DOHH2 (cell line): ENCODE measurements at regions not wholly inside any gene's neighbourhood (a gene's known extent, or its start where the extent isn't known, plus 50 kb on each side); places are given as distances from the start of the nearest gene placed in this dataset.

Experiments
- H3F3A ChIP-seq: fragments of 200-600 bp; sonication (generic), shearing (Covaris generic); 2 replicates; pipeline ENCODE4 v1.6.0; 2016; ENCODE audit warnings: antibody characterized with exemption, mild to moderate bottlenecking; ENCODE audit not compliant: control insufficient read depth, insufficient read depth
- H3K27ac ChIP-seq: fragments of 200-600 bp; sonication (generic); 2 replicates; pipeline ENCODE4 v1.5.1; 2014; ENCODE audit warnings: low read depth, mild to moderate bottlenecking, low read length, moderate library complexity
- H3K27me3 ChIP-seq: fragments of 200-600 bp; sonication (generic); 2 replicates; pipeline ENCODE4 v1.6.1; 2014; ENCODE audit warnings: mild to moderate bottlenecking, low read length, mixed read lengths; ENCODE audit not compliant: control insufficient read depth
- H3K36me3 ChIP-seq: fragments of 200-600 bp; sonication (generic); 2 replicates; pipeline ENCODE4 v1.6.1; 2014; ENCODE audit warnings: mild to moderate bottlenecking, low read length, moderate library complexity, mixed read lengths; ENCODE audit not compliant: control insufficient read depth
- H3K4me1 ChIP-seq: fragments of 200-600 bp; sonication (generic); 2 replicates; pipeline ENCODE4 v1.6.1; 2014; ENCODE audit warnings: mild to moderate bottlenecking, low read length, mixed read lengths; ENCODE audit not compliant: control insufficient read depth
- H3K4me2 ChIP-seq: fragments of 200-600 bp; sonication (generic); 2 replicates; pipeline ENCODE4 v1.6.0; 2014; ENCODE audit warnings: mild to moderate bottlenecking, low read length, moderate library complexity
- H3K4me3 ChIP-seq: fragments of 200-600 bp; sonication (generic); 2 replicates; pipeline ENCODE4 v1.5.1; 2014; ENCODE audit warnings: mild to moderate bottlenecking, low read length, mixed read lengths
- H3K79me2 ChIP-seq: fragments of 200-600 bp; sonication (generic); 2 replicates; pipeline ENCODE4 v1.6.1; 2014; ENCODE audit warnings: mild to moderate bottlenecking, low read length, mixed read lengths; ENCODE audit not compliant: control insufficient read depth
- H3K9me2 ChIP-seq: fragments of 200-600 bp; sonication (generic); replicated peaks from 2 replicates; pipeline ENCODE4 v1.6.1; 2014; ENCODE audit warnings: mild to moderate bottlenecking, low read length, mixed read lengths; ENCODE audit not compliant: control insufficient read depth
- H3K9me3 ChIP-seq: fragments of 200-600 bp; sonication (generic); 2 replicates; pipeline ENCODE4 v1.6.1; 2014; ENCODE audit warnings: antibody characterized with exemption, low read length, mixed read lengths; ENCODE audit not compliant: control insufficient read depth, insufficient read depth
- H4K20me1 ChIP-seq: fragments of 200-600 bp; sonication (generic); 2 replicates; pipeline ENCODE4 v1.6.0; 2014; ENCODE audit warnings: low read depth, mild to moderate bottlenecking, antibody characterized with exemption, low read length, moderate library complexity; ENCODE audit not compliant: control insufficient read depth, insufficient read depth
- EZH2phosphoT487 ChIP-seq: fragments of 200-600 bp; sonication (generic); IDR thresholded peaks from 2 replicates; pipeline ENCODE4 v1.6.1; 2017; ENCODE audit warnings: borderline replicate concordance, mild to moderate bottlenecking, antibody characterized with exemption, low read length, moderate library complexity, mixed read lengths
- TF ChIP-seq, protein P1 (sequence below): fragments of 200-600 bp; sonication (generic); IDR thresholded peaks from one replicate; pipeline ENCODE4 v1.5.1; 2014; ENCODE audit warnings: antibody characterized with exemption, mild to moderate bottlenecking, low read depth, low read length; ENCODE audit not compliant: poor library complexity, severe bottlenecking

DNA sequence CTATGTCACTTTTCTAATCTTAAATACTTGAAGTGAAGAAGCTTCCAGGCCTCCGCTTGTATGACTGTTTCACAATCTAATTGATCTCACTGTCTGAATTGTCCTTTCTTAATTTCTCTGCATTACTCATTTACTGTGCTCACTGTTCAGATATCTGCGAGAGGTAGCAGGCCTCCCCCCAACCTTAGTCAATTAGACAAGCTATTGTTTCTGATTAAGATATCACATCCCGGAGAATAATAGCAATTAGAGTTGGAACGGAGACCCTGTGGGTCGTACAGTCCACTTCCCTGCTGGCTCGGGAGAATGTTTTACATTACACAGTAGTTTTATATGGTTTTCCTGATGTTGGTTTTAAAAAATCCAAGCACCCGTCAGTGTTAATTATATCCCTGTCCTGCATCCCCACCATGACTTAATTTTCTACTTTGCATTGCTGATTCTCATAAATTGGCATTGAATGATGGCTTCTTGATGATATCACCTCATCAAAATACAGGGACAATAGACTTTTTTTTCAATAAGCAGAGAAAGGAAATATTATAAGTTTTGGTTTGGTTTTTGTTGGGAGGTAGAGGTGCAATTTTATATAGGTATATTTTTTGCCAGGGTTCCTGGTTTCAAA is 178.7 kb upstream of the TSHZ2 start:
- Histone ChIP-seq H3K4me2 (no peak overlapping the region), H3K9me2 (no peaks in the 10 kb centered on the region), H4K20me1 (no peaks in the 10 kb centered on the region), H3K9me3 (no peaks in the 10 kb centered on the region), H3K27ac (no peak overlapping the region), H3K4me1 (no peaks in the 10 kb centered on the region), H3K79me2 (no peaks in the 10 kb centered on the region), H3F3A (no peaks in the 10 kb centered on the region), H3K27me3 (no peaks in the 10 kb centered on the region), H3K36me3 (no peaks in the 10 kb centered on the region), H3K4me3 (no peak overlapping the region)
- TF ChIP-seq, protein P1, sequence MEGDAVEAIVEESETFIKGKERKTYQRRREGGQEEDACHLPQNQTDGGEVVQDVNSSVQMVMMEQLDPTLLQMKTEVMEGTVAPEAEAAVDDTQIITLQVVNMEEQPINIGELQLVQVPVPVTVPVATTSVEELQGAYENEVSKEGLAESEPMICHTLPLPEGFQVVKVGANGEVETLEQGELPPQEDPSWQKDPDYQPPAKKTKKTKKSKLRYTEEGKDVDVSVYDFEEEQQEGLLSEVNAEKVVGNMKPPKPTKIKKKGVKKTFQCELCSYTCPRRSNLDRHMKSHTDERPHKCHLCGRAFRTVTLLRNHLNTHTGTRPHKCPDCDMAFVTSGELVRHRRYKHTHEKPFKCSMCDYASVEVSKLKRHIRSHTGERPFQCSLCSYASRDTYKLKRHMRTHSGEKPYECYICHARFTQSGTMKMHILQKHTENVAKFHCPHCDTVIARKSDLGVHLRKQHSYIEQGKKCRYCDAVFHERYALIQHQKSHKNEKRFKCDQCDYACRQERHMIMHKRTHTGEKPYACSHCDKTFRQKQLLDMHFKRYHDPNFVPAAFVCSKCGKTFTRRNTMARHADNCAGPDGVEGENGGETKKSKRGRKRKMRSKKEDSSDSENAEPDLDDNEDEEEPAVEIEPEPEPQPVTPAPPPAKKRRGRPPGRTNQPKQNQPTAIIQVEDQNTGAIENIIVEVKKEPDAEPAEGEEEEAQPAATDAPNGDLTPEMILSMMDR = no peak
- no peak for TF ChIP-seq EZH2phosphoT487

- H3F3A ChIP-seq = no peaks in the 10 kb centered on the region
- H3K4me1 ChIP-seq = no peaks in the 10 kb centered on the region
- H4K20me1 ChIP-seq = no peaks in the 10 kb centered on the region
- H3K36me3 ChIP-seq = no peaks in the 10 kb centered on the region
- H3K9me2 ChIP-seq = no peaks in the 10 kb centered on the region
- no peaks in the 10 kb centered on the region for H3K27me3 ChIP-seq
- H3K9me3 ChIP-seq = no peaks in the 10 kb centered on the region
- no peak overlapping the region for H3K4me2 ChIP-seq
- TF ChIP-seq EZH2phosphoT487 = no peak
- TF ChIP-seq, protein P1 = no peak
- H3K27ac ChIP-seq = no peak overlapping the region
- H3K4me3 ChIP-seq = no peak overlapping the region
- H3K79me2 ChIP-seq = no peaks in the 10 kb centered on the region
These were observed 181.1 kb upstream of the TSHZ2 start for GRCh38 chr20:52791091-52791490.

DNA sequence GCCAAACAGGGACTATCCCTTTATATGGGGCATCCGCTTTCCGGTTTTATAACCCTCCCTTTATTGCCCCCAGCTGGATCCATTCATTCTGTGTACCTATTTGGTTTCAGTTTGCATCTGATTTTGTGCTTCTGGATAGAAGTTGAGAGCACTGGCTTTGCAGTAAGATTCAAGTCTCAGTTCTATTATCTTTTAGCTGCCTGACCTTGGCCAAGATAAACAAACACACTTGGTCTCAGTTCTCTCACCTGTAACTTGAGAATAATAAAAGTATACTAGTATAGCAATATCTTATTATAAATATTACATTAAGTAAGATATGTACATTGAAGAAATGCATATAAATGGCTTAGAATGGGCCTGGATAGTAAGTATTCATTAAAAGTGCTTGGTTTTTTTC is 182.4 kb upstream of the TSHZ2 start:
- no peaks in the 10 kb centered on the region for H3K27me3 ChIP-seq

More for the DNA sequence above, 182.4 kb upstream of the TSHZ2 start:
- no peak overlapping the region for H3K4me2 ChIP-seq
- no peaks in the 10 kb centered on the region for H3K79me2 ChIP-seq
- TF ChIP-seq, protein P1 = no peak
- no peak for TF ChIP-seq EZH2phosphoT487
- no peaks in the 10 kb centered on the region for H3K9me3 ChIP-seq
- H3K4me1 ChIP-seq = no peaks in the 10 kb centered on the region
- H4K20me1 ChIP-seq = no peaks in the 10 kb centered on the region
- H3F3A ChIP-seq = no peaks in the 10 kb centered on the region
- H3K36me3 ChIP-seq = no peaks in the 10 kb centered on the region
- no peak overlapping the region for H3K27ac ChIP-seq
- H3K9me2 ChIP-seq = no peaks in the 10 kb centered on the region
- H3K4me3 ChIP-seq = no peak overlapping the region
